ENCODE measurements at regions not wholly inside any gene's neighbourhood (a gene's known extent, or its start where the extent isn't known, plus 50 kb on each side); places are given as distances from the start of the nearest gene placed in this dataset.
A peak's percentile ranks its signal among the peaks of the same experiment; 100 is the strongest.

DNA sequence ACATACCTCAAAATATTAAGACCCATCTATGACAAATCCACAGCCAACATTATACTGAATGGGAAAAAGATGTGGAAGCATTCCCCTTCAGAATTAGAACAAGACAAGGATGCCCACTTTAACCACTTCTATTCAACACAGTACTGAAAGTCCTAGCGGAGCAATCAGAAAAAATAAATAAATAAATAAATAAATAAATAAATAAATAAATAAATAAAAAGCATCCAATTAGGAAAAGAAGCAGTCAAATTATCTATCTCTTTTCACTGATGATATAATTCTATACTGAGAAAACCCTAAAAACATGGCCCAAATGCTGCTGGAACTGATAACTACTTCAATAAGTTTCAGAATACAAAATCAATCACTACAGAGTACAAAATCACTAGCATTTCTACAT is 67.5 kb downstream of the PRR32 start:
- no peak for DNase-seq

DNA sequence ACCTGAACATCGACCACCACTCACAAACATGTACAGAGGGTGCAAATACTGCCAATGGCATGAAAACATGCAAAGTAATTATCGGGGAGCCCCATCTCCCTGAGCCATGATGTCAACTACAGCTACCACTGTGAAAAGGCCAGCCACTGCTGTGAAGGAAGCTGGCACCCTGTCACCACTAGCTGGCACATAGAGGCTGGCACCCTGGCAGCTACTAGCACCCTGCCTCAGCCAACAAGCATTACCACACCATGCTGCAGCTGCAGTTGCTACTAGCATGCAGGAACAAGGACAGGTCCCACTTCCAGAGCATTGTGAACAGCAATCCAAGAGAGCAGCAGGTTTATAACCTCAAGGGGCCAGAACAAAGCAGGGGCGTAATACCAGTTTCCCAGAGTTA is 81.4 kb downstream of the PRR32 start:
- DNase-seq: no peak

DNA sequence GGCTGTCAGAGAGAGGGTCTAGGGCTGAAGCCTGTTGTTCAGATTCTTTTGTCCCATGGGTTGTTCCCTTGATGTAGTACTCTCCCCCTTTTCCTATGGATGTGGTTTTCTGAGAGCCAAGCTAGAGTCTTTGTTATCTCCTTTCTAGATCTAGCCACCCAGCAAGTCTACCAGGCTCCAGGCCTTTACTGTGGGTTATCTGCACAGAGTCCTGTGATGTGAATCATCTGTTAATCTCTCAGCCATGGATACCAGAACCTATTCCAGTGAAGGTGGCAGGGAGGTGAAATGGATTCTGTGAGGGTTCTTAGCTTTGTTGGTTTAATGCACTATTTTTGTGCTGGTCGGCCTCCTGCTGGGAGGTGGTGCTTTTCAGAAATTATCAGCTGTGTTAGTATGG is 109.5 kb downstream of the PRR32 start:
- no peak for DNase-seq

DNA sequence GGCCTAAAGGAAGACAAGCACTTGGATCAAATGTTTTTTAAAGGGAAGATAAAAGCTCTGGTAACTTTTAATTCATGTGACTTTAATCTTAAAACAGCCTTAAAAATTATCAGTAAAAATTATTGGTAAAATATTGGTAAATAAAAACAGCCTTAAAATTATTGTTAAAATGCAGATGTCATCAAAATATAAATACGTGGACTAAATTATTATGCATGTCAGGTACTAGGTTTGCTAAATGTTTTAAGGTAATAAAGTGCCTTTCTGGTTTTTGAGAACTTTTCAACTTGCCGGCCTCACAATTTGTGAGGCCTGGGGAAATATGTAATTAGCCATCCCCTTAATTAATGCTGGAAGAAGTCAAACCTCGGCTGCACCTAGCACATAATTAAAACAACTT is 147.7 kb downstream of the PRR32 start:
- no peak for DNase-seq

DNA sequence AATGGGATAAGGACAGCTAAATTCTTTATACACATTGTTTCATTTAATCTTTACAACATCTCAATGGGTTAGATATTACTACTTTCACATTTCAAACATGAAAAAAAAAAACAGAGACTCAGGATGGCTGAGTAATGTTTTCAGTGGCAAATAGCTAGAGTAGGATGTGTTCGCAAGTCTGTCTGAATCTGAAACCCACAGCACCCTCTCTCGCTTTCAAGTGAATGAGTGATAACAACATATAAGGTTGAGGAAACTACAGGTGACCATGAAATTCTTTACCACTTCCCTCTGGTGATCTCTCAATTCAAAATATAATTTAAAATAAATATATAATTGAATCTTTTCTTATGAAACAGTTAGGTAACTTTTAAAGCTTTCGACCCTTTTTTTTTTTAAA is 162.6 kb downstream of the PRR32 start:
- no peak for DNase-seq

DNA sequence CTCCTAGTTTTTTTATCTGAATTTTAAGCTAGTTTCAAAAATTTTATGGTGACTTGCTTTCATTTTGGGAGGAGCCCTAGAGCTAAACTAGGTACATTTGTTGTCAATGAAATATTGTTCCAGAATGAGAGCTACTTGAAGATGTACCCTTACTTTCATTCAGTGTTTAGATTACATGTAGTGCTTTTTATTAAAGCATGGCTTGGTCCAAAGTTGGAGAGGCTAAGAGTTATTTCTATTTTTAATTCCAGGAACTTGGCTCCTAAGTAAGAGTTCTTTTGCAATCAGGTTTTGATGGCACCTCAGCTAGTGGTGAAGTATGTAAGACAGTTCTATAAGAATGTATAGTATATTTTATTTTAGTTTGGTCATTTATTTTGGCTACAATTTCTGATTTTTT is 165.5 kb downstream of the PRR32 start:
- DNase-seq: no peak

DNA sequence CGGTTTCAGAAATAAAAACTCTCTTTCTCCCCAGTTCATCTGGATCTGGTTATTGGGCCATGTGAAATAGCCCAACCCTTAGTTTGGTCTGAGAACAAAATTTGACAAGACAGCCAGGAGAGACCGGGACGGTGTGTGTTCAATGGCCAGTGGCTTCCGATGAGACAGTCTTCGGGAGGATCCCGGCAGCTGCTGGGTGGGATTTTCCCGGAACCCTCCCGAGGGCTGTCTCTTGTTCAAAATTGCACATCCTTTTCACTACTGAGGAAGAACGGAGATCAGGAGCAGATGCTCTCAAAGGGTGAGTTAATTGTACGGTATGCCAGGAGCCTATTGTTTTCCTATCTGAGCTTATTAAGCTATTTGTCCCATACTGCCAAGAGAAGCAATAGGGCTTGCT is 166.5 kb downstream of the PRR32 start:
- DNase-seq: no peak

DNA sequence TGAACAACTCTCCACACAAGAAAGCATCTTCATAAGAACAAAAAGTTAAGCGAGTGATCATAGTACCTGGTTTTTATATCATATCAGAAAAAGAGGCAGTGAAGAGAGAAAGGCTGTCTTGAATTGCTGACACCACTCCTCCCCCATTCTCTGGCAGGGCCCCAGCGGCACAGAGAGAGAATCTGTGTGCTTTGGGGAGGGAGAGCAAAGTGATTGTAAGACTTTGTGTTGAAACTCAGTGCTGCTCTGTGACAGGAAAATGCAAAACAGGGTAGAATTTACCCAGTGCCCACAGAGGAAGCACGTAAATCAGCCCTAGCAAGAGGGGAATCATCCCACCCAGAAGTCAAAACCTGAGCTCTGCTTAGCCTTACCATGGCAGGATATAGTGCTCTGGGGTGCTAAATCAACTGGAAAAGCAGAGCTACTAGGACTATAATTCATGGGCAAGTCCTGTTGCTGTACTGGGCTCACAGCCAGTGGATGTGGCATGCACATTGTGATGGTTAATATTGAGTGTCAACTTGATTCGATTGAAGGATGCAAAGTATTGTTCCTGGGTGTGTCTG is 174.6 kb downstream of the PRR32 start:
- peak in 1 of 56 donors; percentile 7 for DNase-seq

DNA sequence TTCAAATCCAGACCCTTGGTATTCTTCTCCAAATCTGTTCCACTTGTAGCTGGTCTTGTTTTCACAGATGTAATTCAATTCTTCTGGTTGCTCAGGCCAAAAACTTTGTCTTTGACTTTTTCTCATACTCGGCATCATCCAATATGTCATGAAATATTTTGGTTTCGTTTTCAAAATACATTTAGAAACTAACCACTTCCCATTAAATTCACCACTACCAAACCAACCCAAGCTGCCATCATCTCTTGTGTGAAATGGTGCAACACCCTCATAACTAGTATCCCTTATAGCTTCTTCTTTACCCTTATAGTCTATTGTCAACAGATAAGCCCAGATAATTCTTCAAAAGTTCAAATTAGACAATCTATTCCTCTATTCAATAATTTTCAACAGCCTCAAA is 192.1 kb downstream of the PRR32 start:
- no peak for DNase-seq

DNA sequence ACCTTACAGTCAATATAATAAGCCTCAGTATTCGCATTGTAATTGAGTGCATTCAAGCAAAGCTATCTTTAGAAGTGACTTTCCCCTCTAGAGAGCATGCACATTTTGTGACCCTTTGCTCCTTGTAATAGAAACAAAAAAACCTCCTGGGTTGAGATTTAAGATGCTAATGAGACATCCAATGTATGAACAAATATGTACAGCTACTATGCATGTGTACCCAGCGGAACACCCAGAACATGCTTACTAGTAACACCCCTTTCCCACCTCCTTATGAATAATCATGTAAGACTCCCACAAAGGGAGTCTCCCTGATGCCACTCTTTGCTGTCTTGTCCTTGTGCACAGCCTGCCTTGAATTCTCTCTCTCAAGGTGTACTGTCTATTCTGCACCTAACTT is 205.5 kb downstream of the PRR32 start:
- DNase-seq: no peak

DNA sequence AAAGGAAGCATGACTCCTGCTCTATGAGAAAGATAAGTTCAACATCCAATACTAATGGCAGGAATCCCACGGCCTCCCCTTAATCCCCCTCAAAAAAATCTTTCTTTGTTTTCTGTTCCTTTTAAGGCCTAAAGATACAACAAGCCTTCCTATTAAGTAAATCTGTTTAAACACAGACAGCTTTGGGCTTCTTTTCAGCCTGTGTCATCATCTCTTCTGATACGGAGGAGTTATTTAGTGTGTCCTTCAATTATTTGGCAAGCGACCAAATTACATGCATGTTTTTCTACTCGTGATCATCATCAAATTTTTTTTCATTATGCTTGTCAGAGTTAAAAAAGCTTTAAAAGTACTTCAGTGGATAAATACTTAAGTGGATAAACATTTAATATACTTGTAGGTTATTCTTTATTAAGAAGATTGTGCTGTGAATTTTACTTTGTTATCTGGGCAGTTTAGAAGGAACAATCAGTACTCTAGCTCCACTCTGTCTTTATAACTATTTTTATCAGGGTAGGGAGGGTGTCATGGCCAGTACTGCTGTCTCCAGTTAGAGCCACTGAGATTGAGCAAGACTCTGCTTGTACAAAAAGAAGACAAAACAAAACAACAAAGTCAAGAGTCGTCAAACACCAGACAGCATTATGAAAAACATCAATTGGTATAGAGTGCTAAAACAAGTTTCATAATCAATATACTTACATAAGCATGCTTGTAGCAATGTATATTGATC is 210.7 kb downstream of the PRR32 start:
- DNase-seq: no peak

DNA sequence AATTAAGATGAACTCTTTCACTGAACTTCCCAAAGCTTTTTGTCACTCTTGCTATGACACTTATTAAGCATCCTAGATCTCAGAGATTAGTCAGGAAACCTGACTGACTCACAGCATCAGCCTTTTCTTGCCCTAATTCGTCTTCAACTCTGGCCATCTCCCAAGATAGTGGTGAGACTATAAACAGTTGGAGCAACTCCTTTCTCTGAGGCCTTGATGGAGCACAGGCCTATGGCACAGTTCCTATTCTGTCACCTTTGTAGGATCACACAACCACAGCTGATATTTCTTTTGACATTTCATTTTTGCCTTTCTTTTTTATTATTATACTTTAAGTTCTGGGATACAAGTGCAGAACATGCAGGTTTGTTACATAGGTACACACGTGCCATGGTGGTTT is 217.6 kb downstream of the PRR32 start:
- DNase-seq: no peak

DNA sequence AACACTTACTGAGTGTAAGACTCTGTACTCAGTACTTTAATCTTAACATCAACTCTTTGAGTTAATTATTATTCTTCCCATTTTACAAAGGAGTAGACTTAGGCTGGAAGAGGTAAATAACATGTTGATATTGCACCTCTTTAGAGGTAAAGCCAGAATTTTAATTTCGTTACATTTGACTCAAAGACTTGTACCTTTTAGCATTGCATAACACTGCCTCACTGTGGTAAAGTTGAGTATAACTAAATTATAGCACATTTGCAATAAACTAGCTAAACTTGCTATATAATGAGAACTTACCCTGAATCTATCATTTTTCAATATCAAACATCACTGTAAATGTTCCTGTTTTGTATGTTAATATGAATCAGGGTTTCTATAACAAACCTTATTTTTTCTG is 218.5 kb downstream of the PRR32 start:
- no peak for DNase-seq

DNA sequence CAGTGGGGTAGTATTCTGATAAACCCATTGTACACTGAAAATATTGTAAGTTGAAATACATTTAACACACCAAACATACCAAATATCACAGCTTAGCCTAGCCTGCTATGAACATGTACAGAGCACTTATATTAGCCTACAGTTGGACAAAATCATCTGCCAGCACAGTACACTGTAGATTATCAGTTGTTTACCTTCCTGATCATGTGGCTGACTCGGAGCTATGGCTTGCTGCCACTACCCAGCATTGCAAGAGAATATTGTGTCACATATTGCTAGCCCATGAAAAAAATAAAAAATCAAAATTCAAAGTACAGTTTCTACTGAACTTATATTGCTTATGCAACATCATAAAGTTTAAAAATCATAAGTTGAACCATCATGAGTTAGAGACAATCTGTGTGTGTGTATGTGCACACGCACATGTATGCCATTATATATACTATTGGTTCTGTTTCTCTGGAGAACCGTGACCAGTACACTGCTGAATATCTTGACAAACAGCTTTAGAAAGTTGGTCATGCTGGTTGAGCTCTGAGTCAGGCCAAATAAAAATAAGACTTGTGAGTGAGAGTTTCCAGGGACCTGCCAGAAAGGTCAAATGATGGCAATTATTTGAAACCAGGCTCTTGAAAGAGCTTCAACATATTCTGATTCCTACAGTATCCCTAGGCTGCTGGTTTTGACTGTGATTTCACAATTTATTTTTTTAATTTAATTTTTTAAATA is 238.5 kb downstream of the PRR32 start:
- no peak for DNase-seq

DNA sequence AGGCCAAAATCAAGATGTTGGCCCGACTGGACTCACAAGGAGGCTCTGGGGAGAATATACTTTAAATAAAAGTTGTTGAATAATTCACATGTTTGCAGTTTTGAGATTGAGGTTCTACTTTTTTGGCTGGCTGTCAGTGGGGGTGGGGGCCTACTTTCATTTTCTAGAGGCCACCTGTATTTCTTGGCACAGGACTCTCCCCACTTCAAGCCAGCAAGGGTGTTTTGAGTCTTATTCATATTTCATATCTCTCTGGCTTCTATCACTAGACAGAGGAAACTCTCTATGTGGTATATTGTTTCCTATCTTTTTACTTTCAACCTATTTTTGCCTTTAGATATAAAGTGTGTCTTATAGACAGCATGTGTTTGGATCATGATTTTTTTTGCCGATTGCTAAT is 266.4 kb downstream of the PRR32 start:
- DNase-seq: no peak

DNA sequence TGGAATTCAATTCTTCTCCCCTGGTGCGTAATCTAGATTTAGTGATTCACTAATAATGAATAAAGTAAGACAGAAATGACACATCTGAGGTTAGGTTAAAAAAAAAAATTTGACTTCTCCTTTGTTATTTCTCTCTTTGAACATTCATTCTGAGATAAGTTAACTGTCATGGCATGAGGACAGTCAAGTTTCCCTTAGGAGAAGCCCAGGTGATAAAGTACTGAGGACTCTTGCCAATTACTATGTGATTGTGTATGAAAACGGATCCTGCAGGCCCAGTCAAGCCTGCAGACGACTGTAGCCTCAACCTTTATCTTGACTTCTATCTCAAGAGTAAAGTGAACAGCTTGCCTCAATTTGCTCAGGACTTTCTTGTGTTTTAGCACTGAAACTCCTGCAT is 293.2 kb downstream of the PRR32 start:
- no peak for DNase-seq

DNA sequence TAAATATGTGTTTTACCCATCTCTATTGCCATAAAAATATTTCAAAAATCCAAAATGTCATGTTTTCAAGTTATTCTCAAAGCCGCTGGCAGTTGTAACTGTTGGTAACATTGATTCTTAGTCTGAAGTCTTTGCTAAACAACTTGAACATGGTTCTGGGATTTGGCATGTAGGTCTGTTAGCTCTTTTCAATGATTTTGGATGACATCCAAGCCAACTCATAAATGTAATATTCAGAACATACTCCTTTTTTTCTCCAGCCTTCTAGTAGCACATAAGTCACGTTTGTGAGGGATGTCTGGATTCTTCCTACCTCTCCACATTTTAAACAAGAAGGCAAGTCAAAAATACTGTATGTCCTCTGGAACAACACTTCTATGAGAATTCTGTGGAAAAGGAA is 305.3 kb downstream of the PRR32 start:
- no peak for DNase-seq

DNA sequence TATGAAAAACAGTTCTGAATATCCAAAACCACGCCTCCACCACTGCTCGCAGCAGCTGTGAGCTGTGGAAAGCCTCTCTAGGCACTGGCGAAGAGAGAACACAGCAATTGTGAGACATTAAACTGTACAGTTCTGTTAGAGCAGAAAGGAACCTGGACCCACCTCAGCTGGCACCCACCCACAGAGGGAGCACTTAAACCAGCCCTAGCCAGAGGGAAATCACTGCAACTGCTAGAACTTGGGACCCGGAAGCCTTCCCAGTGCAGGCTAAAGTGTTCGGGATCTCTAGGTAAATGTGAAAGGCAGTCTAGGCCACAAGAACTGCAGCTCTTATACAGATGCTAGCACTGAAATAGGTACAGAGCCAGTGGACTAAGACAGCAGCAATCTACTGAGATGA is 308.8 kb downstream of the PRR32 start:
- DNase-seq: no peak

DNA sequence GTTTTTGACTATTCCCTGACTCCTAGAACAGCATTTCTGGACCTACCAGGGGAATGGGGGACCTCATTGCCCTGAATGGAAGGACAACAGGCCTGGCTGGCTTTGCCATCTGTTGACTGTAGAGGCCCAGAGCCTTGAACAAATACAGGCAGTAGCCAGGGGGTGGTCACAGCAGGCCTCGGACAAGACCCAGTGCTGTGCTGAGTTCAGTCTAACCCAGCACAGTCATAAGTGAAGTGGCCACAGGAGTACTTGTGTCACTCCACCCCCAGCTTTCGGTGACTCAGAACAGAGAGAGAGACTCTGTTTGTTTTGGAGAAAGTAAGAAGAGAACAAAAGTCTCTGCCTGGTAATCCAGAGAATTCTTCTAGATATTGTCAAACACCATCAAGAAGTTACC is 310.0 kb downstream of the PRR32 start:
- no peak for DNase-seq

DNA sequence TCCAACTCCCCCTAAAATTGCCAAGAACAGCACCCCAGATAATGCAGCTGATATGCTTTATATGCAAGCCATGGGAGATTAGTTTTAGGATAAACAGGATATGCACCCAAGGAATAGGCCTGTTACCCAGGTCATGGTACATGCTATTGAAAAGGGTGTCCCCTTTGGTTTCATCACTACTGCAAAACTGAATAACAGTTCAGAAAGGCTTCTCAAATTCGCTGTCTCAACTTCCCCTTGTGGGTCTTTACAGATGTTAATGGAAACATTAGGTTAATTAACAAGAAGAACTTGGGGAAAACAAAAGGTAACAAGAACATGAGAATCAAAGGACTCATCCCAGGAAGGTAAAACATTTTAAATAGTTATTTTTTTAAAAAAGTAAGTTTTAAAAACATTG is 318.7 kb downstream of the PRR32 start:
- DNase-seq: no peak

DNA sequence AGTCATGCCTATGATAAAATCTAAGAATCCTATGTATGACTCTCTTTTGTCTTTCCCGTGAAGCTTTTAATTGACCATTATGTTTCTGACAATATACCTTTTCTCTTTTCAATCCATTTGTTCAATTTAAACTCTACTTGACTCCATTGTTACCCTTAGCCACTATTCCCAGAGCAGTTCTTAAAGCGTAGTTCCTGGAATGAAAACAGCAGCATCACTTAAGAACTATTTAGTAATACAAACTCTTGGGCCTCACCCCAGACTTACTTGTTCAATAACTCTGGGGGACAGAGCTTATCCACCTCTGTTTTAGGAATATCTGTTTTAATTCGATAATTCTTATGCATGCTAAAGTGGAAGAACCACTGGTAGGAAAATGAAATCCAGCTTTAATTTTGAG is 358.4 kb downstream of the PRR32 start:
- no peak for DNase-seq

DNA sequence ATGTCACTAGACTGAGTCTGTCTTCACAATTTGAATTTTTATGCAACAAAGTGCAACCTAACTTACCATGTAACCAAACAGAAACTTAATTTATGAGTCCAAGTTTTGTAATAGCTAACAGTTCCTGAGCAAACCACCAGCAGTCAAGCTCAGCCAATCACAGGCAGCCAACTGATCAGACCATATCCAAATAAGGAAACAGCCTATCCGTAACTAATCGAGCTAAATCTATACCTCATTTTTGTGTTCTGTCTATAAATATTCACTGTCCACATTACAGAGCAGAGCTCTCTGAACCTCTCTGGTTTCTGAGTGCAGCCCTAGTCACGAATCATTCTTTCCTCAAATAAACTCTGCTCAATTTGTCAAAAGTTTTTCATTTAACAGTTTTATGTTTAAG is 367.6 kb downstream of the PRR32 start:
- no peak for DNase-seq

DNA sequence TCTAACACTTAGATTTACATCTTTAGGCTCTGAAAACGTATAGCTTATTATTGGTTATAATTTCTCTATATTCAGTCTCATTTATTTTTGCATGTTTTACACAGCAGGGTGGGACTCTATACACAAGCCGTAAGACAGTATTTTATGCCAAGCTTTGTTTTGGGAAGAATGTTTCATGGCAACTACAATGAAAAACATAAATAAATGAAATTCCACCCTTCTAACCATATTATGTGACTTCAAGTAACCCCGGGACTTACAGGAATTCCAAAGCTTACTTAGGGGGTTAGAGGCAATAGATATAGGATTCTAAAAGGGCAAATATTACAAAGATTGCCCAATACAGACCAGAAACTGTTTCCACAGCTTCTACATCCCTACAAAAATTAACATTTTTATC is 370.9 kb downstream of the PRR32 start:
- no peak for DNase-seq
